WTC11 (cell line): ENCODE measurements at regions not wholly inside any gene's neighbourhood (a gene's known extent, or its start where the extent isn't known, plus 50 kb on each side); places are given as distances from the start of the nearest gene placed in this dataset.

Experiments
- ESRRA ChIP-seq: sonication (generic); formaldehyde crosslinking; IDR thresholded peaks from 2 replicates; pipeline ENCODE4 v1.8.1; 2022; ENCODE audit warnings: mild to moderate bottlenecking, missing genetic modification reagents, borderline replicate concordance
- NR2C2 ChIP-seq: sonication (generic); formaldehyde crosslinking; IDR thresholded peaks from 2 replicates; pipeline ENCODE4 v1.8.0; 2022; ENCODE audit warnings: mild to moderate bottlenecking, missing genetic modification reagents
- TF ChIP-seq, protein P1 (sequence below): fragments of 250-450 bp; sonication (Bioruptor Pico); IDR thresholded peaks from 2 replicates; pipeline ENCODE4 v1.9.0; 2021; ENCODE audit warnings: mild to moderate bottlenecking
- TF ChIP-seq, protein P2 (sequence below): fragments of 250-450 bp; sonication (Bioruptor Pico); conservative IDR thresholded peaks from 2 replicates; pipeline ENCODE4 v1.9.0; 2021; ENCODE audit warnings: mild to moderate bottlenecking
- TF ChIP-seq, protein P3 (sequence below): fragments of 200-600 bp; IDR thresholded peaks from 2 replicates; pipeline ENCODE4 v1.8.0; 2022; ENCODE audit warnings: antibody characterized with exemption

DNA sequence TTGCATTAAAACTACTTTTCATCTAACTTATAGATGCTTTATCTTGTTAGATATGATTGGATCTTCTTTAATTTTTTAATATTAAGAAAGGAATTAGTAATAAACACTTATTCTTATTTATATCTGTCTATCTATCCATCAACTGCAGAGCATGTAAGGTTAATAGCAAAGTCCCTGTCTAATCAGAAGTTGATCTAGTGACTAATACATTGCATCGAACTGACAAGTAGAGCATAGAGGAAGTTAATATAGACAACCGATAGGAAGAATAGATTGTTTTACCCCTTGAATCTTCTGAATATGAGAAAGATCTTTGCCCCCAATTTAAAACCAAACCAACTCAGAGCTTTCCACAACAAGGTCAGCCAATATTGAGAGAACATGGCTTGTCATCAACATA, 862.0 kb upstream of the CDH6 start:
- TF ChIP-seq NR2C2 (no peak), ESRRA (CRISPR knock-in tag) (no peak)
- TF ChIP-seq, protein P1, sequence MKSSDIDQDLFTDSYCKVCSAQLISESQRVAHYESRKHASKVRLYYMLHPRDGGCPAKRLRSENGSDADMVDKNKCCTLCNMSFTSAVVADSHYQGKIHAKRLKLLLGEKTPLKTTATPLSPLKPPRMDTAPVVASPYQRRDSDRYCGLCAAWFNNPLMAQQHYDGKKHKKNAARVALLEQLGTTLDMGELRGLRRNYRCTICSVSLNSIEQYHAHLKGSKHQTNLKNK (CRISPR knock-in tag) = no peak
- TF ChIP-seq, protein P2, sequence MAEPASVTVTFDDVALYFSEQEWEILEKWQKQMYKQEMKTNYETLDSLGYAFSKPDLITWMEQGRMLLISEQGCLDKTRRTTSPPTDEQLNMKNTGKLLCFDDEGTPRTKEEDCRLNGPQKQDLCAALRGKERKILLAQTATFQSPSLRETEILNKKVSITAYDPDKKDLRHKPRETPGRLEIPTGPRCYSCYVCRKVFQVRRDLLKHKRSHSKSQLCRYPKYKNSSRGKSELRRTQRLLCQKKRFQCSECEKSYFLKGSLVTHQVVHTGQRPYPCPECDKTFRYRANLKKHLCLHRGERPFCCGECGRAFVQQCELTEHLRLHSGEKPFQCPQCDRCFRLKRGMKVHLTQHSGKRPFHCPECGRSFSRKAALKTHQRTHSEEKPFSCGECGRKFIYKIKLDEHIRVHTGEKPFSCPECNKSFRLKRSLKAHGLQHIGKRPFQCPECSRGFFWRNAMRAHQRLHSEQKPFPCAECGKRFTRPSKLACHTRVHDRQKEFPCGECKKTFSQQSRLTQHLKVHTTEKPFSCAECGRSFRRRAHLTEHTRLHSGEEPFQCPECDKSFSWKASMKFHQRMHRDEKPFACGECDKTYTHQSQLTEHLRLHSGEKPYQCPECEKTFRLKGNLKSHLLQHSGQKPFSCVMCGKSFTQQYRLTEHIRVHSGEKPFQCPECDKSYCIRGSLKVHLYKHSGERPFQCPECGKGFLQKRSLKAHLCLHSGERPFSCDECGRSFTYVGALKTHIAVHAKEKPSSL (CRISPR knock-in tag) = no peak
- TF ChIP-seq, protein P3, sequence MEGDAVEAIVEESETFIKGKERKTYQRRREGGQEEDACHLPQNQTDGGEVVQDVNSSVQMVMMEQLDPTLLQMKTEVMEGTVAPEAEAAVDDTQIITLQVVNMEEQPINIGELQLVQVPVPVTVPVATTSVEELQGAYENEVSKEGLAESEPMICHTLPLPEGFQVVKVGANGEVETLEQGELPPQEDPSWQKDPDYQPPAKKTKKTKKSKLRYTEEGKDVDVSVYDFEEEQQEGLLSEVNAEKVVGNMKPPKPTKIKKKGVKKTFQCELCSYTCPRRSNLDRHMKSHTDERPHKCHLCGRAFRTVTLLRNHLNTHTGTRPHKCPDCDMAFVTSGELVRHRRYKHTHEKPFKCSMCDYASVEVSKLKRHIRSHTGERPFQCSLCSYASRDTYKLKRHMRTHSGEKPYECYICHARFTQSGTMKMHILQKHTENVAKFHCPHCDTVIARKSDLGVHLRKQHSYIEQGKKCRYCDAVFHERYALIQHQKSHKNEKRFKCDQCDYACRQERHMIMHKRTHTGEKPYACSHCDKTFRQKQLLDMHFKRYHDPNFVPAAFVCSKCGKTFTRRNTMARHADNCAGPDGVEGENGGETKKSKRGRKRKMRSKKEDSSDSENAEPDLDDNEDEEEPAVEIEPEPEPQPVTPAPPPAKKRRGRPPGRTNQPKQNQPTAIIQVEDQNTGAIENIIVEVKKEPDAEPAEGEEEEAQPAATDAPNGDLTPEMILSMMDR = no peak
